HepG2 (cell line): ENCODE measurements at regions not wholly inside any gene's neighbourhood (a gene's known extent, or its start where the extent isn't known, plus 50 kb on each side); places are given as distances from the start of the nearest gene placed in this dataset.

Source experiments
- CEBPB ChIP-seq: IDR thresholded peaks from 2 replicates; pipeline ENCODE4 v1.6.1; 2011; ENCODE audit warnings: low read depth, low read length, improper control_type of control experiment, borderline replicate concordance
- FOXJ3 ChIP-seq: sonication (generic); formaldehyde crosslinking; IDR thresholded peaks from 2 replicates; pipeline ENCODE4 v1.4.0; 2020; ENCODE audit warnings: missing genetic modification reagents, mild to moderate bottlenecking, borderline replicate concordance
- HOXA5 ChIP-seq: sonication (generic); formaldehyde crosslinking; IDR thresholded peaks from 2 replicates; pipeline ENCODE4 v1.4.0; 2020; ENCODE audit warnings: missing genetic modification reagents
- JUNB ChIP-seq: sonication (generic); formaldehyde crosslinking; IDR thresholded peaks from 2 replicates; pipeline ENCODE4 v1.8.0; 2022; ENCODE audit warnings: missing genetic modification reagents, mild to moderate bottlenecking, borderline replicate concordance
- MXI1 ChIP-seq: IDR thresholded peaks from 3 replicates; pipeline ENCODE4 v1.6.1; 2012; ENCODE audit warnings: low read depth, low read length, inconsistent platforms, borderline replicate concordance
- PRPF4 ChIP-seq: fragments of 200-400 bp; formaldehyde crosslinking; IDR thresholded peaks from 2 replicates; pipeline ENCODE4 v1.6.1; 2016; ENCODE audit warnings: low read length, low read depth; ENCODE audit not compliant: poor library complexity, severe bottlenecking
- TGIF2 ChIP-seq: IDR thresholded peaks from 2 replicates; pipeline ENCODE4 v1.6.1; 2016; ENCODE audit warnings: control low read depth, missing compliant biosample characterization
- ZNF3 ChIP-seq: IDR thresholded peaks from 2 replicates; pipeline ENCODE4 v1.7.0; 2017; ENCODE audit warnings: inconsistent platforms
- ZNF839 ChIP-seq: sonication (generic); formaldehyde crosslinking; IDR thresholded peaks from 2 replicates; pipeline ENCODE4 v1.4.0; 2020; ENCODE audit warnings: missing genetic modification reagents, mild to moderate bottlenecking, borderline replicate concordance
- TF ChIP-seq, protein P1 (sequence below): sonication (generic); formaldehyde crosslinking; IDR thresholded peaks from 2 replicates; pipeline ENCODE4 v1.4.0; 2020; ENCODE audit warnings: missing genetic modification reagents, borderline replicate concordance
- TF ChIP-seq, protein P2 (sequence below): sonication (generic); formaldehyde crosslinking; IDR thresholded peaks from 2 replicates; pipeline ENCODE4 v1.5.0; 2020; ENCODE audit warnings: missing genetic modification reagents
- TF ChIP-seq, protein P3 (sequence below): sonication (generic); formaldehyde crosslinking; IDR thresholded peaks from 2 replicates; pipeline ENCODE4 v1.4.0; 2020; ENCODE audit warnings: missing genetic modification reagents

DNA sequence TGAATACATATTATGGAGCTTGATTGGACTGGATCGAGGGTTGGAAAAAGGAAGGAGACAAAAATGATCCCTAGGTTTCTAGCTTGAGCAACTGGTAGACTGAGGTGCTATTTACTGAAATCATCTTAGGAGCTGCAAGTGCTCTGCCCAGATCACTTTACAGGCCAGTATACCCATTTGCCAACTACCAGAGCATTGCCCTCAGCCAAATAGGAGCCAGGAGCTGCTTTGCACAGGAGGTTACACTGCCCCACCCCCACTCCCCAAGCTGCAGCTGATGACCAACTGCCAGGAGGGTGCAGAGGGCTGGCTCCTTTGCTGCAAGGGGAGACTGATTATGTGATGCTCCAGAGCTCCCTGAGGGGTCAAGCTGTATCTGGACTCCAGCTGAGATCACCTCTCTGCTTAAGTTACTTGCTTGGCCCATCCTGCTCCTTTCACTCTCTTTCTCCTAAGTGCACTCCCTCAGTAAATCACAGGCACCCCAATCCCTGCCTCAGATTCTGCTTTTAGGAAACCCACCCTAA, 275.4 kb downstream of the ZEB1 start:
- TF ChIP-seq, protein P1, sequence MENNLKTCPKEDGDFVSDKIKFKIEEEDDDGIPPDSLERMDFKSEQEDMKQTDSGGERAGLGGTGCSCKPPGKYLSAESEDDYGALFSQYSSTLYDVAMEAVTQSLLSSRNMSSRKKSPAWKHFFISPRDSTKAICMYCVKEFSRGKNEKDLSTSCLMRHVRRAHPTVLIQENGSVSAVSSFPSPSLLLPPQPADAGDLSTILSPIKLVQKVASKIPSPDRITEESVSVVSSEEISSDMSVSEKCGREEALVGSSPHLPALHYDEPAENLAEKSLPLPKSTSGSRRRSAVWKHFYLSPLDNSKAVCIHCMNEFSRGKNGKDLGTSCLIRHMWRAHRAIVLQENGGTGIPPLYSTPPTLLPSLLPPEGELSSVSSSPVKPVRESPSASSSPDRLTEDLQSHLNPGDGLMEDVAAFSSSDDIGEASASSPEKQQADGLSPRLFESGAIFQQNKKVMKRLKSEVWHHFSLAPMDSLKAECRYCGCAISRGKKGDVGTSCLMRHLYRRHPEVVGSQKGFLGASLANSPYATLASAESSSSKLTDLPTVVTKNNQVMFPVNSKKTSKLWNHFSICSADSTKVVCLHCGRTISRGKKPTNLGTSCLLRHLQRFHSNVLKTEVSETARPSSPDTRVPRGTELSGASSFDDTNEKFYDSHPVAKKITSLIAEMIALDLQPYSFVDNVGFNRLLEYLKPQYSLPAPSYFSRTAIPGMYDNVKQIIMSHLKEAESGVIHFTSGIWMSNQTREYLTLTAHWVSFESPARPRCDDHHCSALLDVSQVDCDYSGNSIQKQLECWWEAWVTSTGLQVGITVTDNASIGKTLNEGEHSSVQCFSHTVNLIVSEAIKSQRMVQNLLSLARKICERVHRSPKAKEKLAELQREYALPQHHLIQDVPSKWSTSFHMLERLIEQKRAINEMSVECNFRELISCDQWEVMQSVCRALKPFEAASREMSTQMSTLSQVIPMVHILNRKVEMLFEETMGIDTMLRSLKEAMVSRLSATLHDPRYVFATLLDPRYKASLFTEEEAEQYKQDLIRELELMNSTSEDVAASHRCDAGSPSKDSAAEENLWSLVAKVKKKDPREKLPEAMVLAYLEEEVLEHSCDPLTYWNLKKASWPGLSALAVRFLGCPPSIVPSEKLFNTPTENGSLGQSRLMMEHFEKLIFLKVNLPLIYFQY, result no peak
- no peak for TF ChIP-seq PRPF4
- no peak for TF ChIP-seq CEBPB
- no peak for TF ChIP-seq HOXA5
- no peak for TF ChIP-seq ZNF3 (CRISPR knock-in tag)
- TF ChIP-seq FOXJ3 (CRISPR knock-in tag), result no peak
- TF ChIP-seq, protein P2, sequence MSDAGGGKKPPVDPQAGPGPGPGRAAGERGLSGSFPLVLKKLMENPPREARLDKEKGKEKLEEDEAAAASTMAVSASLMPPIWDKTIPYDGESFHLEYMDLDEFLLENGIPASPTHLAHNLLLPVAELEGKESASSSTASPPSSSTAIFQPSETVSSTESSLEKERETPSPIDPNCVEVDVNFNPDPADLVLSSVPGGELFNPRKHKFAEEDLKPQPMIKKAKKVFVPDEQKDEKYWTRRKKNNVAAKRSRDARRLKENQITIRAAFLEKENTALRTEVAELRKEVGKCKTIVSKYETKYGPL, result no peak
- TF ChIP-seq JUNB (CRISPR knock-in tag), result no peak
- TF ChIP-seq ZNF839, result no peak
- no peak for TF ChIP-seq TGIF2 (CRISPR knock-in tag)
- no peak for TF ChIP-seq MXI1
- TF ChIP-seq, protein P3, sequence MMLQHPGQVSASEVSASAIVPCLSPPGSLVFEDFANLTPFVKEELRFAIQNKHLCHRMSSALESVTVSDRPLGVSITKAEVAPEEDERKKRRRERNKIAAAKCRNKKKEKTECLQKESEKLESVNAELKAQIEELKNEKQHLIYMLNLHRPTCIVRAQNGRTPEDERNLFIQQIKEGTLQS, result no peak
